Activated CD4-positive, alpha-beta T cell treated with anti-CD3 and anti-CD28 coated beads for 24 hours (primary cell): ENCODE measurements at regions not wholly inside any gene's neighbourhood (a gene's known extent, or its start where the extent isn't known, plus 50 kb on each side); places are given as distances from the start of the nearest gene placed in this dataset.
"Not testable (repeated sequence)": the region's sequence is repeated elsewhere in the genome, so short reads cannot be mapped to it uniquely, and the experiment has no call there.

Experiments used
- DNase-seq, 2 donors: peaks; one replicate each; pipeline ENCODE4 v3.0.0-alpha.2; 2020; ENCODE audit warnings: low read depth in 2 of 2

DNA sequence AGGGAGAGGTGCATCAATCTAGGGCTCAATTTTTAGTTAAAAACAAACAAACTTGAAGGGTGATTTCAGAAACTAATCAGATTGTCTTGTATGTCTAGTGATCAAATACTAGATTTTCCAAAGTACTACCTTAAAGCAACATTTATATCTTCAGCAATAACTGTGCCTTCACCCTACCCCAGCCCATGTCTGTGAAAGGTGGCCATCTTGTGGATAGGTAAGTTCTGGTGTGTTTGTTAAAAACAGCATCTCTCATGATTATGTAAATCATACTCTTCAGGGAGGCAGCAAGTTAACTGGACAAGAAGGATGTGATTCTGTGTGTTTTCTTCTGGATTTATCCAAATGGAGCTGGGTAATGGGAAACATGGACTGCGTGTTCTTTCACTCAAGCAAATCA is 81.4 kb upstream of the ACSL1 start:
- no peak for DNase-seq

DNA sequence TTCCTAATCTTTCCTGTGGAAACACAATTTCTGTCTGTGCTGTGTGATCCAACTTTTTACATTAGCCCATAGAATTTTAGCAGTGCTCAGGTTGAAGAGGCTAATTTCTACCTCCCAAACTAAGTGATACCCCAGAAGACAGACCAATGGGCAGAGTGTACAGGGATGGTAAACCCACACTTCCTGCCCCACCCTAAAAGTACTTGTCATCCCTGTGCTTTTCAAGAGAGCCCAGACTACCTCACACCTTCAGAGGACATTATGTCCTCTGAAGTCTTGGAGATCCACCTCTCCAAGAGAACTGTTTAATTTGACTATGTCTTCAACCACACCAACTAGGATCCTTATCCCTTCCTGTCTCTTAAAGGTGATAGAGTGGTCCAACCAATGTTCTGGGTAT is 82.0 kb upstream of the ACSL1 start:
- no peak for DNase-seq

DNA sequence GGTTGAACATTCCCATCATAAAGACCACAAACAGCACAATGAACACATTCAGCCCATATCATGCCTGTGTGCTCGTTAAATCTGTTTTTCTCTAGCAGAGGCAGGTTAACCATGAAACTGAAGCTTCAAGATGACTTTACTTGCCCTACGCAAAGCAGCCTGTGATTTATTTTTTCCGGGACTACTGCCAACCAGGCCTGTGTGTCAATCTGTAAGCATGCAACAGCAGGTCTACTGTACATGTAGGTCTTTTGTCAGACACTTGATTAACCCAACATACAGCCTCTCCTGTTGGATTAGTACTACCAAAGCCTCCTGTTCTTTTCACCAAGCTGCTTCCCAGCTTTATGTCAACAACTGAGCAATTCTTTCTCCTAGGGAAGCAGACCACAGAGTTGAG is 85.5 kb upstream of the ACSL1 start:
- no peak for DNase-seq

DNA sequence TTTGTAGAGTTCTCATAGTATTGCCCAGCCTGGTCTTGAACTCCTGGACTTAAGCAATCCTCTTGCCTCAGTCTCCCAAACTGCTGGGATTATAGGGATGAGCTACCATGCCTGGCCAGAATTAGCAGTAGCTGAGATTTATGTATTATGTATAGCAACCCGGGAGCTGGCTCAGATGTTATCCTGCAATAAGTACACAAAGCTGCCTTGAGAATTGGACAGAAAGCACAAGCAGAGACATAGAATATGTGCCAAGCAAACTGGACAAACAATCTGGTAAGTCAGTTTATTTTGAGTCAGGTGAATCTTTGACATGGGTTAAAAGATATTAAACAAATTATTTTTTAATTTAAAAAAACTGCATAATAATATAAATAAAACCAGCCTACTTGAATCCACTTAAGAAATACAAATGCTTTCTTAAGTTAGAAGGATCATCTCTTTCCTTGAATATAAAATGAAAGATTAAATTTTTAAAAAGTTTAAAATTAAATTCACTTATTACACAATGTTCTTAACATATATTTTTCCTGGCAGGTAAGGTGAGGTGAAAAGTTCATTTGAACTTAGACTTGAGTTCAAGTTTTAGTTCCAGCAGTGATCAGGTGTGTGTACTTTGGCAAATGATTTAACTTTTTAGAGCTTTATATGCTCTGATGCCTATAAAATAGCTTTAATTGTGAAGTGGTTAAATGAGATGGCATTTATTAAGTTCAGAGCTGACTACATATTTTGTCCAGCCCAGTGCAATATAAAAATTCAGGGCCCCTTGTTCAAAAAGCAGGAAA is 87.8 kb upstream of the ACSL1 start:
- no peak for DNase-seq

DNA sequence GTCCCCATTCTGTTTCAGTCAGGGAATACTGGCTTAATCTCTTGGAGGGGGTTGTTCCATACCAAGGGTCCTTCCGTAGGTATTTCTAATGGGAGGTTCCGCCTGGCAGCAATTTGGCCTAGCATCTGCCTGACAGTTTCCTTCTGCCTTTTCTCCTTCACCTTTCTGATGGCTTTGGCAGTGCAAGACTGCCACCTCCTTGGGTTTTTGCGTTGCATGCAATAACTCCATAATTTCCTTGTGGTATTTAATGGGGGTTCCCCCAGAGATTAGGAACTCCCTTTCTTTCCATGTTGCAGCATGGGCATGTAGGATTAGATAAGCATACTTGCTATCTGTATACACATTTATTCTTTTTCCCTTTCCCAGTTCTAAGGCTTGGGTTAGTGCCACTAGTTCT is 93.0 kb upstream of the ACSL1 start:
- not testable (repeated sequence) for DNase-seq

DNA sequence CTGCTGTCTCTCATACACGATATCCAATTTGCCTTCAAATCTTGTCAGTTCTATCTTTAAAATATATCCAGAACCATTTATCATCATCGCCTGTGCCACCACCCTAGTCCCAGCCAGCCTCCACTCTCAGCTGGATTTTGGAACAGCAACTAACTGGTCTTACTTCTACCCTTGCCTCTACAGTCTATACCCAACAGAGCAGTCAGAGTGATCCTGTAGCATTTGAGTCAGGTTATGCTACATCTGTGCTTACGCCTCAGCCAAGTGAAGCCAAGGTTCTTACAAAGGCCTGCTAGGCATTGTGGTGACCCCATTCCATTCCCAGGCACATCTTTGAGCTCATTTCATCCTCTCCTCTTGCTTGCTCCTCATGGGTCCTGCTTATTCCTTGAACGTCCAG is 95.7 kb upstream of the ACSL1 start:
- no peak for DNase-seq

DNA sequence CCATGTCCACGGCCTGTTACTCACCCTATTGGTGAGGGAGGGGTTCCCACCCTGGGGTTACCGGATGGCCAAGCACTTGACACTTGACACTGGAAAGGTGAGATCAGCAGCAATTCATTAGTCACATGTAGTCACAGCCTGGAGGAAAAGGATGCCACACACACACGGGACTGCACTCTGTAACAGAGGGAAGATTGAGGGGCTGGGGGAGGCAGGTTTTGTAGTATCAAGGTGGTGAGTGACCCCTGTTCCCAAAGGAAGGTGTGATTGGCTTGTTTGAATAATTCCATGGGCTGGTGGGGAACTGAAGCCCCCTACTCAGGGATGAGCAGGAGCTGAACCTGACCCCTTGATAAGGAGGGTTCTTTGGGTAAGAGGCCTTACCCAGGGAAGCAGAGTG is 96.0 kb upstream of the HELT start:
- DNase-seq = no peak

DNA sequence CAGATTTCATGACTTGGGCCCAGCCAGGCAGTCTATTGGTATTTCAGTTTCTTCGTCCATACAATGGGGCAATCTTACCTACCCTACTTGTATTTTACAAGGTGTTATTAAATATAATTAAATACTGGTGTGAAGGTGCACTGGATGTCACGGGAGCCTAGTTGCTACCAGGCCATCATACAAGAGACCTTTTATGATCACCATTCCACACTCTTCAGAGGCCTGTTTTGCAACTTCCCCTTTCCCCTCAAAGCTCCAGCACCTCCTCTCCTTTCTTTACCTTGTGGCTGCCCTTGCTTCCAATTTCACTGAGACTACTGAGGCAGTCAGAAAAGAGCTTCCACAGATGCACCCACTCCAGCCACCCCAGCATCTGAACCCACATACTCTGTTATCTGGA is 93.8 kb upstream of the HELT start:
- no peak for DNase-seq

DNA sequence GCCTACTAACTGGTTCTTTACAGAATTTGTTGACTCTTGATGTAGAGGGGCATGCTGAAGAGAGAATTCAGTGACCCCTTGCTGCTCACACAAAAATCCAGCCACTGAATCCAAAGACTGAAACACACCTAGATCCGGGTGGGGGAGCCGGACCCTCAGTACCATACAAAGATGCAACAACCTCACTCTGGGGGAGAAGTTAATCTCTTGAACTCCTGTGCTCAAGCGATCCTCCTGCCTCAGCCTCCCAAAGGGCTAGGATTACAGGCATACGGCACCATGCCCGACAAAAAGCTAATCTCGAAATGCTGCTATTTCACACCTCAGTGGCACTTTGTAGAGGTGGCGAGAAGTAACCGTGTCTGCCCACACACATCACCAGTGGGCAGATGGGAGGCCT is 88.8 kb upstream of the HELT start:
- DNase-seq = no peak

DNA sequence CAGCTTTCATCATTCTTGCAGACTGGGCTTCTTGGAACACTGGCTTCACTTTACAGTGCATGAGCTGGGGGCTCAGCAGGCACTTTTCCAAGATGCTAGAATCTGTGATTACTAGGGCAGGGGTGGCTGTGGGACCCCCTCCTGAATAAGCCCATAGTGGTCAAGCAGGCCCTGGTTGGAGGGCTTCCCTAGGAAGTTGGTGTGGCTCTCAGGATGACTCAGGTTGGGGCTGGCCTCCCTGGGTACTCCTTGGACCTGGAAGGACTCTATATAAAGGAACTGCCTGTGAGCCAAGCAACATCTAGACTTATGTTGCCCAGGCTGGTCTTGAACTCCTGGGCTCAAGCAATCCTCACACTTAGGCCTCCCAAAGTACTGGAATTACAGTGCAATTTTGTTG is 88.3 kb upstream of the HELT start:
- DNase-seq = no peak

DNA sequence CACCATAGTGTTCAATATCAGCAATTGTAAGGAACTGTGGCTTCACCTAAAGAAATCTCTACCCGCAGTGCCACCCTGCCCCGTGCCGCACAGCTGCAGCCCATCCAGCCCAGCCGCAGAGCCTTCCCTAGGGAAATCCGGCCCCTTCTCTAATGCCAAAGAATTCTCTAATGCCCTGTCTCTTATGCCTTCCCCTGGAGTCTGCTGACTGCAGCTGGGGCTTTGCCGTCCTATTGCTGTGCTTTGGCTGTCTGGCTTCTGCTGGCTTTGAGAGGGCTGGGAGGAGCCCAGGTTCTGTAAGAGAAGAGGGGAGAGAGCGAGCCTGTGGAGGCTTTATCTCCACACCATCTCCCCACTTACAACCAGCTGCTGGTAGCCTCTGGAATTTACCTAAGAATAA is 85.9 kb upstream of the HELT start:
- no peak for DNase-seq

DNA sequence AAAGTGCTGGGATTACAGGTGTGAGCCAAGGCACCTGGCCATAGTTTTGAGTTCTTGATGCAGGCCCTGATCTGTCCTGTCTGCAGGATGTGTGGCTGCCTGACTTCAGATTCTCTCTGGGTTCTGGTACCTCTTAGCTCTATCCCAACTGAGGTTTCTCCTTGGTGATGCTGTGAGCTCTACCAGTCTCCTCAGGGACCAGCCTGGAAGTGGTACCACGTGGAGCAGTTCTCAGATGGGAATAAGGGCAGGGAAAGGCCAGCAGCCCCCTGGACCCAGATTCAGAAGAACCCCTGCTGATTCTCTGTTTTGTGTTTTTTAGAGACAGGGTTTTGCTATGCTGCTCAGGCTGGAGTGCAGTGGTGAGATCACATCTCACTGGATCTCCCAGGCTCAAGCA is 85.0 kb upstream of the HELT start:
- no peak for DNase-seq

DNA sequence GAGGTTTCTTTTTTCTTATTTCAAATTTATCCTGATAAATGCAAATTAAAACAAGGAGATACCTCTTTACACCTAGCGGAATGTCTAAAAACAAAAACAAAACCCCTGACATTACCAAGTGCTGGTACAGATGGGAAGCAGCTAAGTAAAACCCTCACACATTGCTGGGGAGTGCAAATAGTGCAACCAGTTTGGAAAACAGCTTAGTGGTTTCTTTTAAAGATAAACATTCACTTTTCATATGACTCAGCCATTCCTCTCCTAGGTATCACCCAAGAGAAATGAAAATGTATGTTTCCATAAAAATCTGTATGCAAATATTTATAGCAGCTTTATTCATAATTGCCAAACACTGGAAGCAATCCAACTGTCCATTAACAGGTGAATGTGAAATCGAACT is 84.1 kb upstream of the HELT start:
- DNase-seq = no peak

DNA sequence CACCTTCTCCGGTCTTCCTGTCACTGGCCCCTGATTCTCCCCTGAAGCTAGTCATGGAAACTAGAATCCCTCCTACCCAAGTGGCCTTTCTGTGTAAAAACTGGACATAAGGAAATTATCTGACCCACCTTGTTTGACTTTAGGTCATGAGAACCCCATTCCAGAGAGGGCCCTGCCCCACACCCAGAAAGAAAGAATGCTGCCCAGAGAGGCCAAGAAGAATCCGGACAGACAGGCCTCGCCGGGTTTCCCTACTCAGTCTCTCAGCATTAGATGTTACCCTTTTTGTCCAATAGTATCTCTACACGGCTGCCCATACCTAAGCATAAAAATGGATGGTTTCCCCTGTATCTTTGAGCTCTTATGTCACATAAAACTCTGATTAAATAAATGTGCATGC is 83.3 kb upstream of the HELT start:
- no peak for DNase-seq

DNA sequence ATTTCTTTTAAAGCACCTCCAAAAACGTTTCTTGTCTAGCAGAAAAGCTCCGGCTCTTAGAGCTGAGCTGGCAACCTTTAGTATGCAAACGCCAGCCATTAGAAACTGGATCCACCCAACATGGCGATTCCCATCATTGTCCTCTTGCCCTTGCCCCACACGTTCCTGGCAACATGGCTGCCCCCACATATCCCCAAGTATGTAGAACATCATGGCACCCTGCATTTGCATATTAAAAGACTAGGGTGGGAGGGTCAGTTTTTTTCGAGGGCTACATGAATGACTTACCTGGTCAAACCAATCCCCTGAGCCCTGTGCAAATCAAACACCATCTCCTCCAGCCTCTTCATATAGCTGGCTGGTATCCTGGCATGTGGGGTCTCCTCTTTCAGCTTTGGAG is 82.2 kb upstream of the HELT start:
- no peak for DNase-seq

DNA sequence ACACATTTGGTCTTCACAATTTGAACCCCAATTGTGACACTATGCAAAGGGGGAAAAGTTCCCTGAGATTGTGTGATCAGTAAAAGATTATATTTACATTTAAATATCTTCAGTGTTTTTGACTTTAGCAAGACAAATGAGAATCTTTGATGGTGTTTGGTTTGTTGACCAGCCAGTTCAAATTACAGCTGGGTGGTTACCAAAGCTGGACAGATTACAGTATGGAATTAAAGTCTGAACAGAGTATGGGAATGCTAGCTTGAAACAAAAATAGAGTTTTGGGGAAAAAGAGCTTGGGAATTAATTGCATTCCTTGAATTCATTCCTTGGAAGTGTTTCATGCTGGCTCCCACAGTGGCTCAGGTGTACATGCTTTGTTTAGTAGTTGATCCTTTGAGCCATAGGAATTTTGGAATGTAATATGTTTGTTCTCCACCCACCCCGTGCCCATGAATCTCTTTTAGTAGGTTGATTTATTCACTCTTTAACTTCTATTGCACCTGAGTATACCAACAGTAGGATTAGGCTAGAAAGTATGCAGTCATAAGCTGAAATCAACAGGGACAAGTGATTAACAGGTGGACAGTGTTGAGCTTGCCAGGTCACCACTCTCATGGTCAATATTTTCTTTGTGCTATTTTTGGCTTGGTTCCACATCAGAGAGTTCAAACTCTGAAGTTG is 81.1 kb upstream of the HELT start:
- DNase-seq = no peak

DNA sequence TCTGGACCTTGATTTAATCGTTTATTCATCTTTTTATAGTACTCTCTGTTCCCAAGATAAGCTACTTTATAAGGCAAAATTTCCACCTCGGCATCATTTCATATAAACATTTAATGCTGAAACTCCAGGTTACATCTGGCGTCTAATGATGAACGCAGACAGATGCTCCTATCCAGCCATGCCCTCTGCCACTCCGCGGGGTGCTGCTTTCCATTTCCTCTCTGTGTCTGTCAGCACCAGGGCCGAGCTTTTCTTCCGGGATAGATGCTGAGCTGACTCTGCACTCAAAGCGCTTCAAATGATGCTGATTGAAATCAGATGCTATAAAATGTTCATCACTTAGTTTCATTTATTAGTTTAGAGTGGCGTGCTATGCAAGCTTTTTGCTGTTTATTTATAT is 80.5 kb upstream of the HELT start:
- DNase-seq = no peak

DNA sequence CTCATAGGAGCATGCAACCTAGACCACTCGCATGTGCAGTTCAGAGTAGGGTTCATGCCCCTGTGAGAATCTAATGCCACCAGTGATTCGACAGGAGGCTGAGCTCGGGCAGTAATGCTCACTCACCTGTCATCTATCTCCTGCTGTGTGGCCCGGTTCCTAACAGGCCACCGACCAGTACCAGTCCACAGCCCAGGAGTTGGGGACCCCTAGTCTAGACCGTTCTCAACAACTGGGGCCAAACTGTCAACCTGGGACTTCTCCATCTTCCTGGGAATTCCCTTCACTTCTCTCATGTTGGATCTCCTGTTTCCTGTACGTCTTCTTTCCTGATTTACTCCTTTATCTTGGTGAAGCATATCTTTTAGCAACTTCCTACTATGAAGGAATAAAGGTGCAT is 79.4 kb upstream of the HELT start:
- DNase-seq = no peak

DNA sequence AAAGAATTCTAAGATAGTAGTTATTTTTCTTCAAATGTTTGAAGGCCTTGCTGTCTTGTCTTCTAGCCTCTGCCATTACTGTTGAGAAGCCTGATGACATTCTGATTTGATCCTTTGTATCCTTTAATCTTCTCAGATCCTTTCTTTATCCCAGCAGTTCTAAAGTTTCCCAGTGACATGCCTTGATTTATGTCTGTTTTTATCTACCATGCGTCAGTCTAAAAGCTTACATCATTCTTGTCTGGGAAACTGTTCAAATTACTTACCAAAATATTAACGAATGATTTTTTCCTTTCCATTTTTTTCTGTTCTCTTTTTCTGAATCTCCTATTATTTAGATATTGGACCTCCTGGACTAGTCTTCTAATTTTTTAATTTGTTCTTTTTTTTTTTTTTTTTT is 78.3 kb upstream of the HELT start:
- DNase-seq = no peak

DNA sequence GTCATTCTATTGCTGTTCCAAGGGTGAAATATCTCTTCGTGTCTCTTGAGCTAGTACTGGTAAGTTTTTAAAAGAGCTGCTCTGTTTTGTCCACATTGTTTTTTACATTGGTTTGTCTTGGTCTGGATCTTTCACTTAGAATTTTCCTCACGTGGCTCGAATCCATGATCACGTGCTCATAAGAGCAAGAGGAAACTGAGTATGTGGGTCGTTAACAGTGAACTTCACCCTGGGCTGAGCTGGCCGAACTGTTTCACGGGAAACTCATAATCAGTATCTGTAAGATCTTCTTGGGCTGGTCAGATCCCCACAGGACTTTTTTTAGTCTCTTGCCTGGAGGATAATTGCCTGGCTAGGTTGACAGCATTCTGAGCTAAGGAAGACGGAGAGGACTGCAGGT is 77.8 kb upstream of the HELT start:
- DNase-seq = no peak

DNA sequence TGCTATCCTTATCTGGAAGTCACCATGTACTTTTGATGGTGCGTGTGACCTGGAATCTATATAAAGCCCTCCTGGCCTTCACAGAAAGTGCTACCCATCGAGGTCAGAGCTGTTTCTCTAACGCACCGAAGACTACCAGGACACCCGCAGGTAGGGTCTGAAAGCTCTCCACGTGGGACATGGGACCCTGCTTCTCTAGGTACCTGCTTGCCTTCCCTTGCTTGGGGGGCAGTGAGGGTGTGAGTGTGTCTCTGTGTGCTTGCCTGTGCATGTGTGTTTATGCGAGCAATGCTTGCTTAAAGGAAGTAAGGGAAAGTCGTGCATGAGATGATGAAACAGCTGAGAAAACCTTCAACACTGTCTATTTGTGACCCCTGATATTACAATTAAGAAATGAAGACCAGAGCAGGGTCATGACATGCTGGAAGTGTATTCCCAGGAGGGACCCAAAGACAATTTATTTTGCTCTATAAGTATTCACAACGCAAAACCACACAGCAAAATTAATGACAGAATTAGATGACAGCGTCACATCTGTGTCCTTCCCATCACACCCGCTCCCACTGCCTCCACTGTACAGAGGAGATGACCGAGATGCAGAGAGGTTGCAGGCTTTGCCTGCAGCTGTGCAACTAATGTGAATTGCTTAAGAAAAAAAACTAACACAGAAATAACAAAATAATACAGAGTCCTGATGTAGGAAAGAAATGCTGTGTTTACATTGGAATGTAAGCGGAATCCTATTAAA is 76.4 kb upstream of the HELT start:
- DNase-seq = no peak

DNA sequence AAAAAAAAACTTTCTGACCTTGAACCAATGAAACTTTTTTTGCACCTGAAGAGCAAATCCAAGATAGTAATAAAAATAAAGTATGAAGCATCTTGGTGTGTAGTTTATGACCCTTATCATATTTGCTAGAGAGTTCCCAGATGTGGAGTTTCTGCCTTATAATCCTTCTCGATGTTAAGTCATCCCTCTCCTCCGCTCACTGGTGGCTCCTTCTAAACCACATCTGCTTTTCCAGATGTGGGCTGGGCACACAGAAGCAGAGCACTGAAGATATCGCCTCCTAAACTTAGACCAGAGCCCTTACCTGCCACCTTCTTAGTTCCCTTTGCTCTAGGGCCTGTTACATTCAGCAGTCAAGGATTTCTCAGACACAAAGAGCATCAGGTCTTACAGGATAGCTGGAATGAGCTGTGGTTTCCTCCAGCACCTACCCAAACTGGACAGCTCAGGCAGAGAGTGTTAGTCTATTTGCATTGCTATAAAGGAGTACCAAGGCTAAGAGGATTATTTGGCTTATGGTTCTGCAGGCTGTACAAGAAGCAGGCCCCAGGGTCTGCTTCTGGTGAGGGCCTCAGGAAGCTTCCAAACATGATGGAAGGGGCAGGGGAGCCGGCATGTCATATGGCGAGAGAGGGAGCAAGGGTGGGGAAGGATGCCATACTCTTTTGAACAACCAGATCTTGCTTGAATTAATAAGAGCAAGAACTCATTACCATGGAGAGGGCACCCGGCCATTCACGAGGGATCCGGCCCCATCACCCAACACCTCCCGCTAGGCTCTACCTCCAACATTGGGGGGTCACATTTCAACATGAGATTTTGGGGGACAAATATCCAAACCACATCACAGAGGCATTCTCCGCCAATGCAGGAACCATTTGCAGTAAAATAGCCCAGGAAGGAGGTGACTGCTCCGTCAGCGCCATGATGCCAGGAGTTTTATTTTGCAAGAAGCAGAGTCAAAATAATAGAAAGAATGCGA is 75.6 kb upstream of the HELT start:
- DNase-seq = no peak
